Activated CD8-positive, alpha-beta memory T cell treated with anti-CD3 and anti-CD28 coated beads, Interleukin-2, amount 50 U/mL, for 4 hours (primary cell): ENCODE measurements at regions not wholly inside any gene's neighbourhood (a gene's known extent, or its start where the extent isn't known, plus 50 kb on each side); places are given as distances from the start of the nearest gene placed in this dataset.

Experiments
- DNase-seq: peaks from one replicate; pipeline ENCODE4 v3.0.0-alpha.2; 2020

DNA sequence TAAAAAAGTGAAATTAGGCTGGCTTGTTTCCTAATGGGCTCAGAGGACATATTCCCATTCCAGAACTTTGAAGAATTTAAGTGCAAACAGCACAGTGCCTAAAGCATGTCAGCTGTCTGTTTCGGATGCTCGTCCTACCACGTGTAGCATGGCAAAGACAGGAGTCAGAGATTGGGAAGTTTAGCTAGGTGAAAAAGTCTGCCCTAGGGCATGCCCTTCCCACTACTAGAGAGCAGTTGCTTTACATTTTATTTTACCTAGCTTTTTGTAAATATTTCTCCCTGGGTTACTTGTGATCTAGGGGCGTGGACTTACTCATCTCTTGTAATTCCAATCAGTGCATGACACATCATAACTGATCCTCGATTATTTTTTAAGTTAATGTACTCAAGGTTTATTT, 111.1 kb downstream of the LMO4 start:
- DNase-seq = no peak

- no peak for DNase-seq
Observed at GRCh38 chr1:87449348-87449963, 120.8 kb downstream of the LMO4 start.

- DNase-seq = no peak
Observed at GRCh38 chr1:87450136-87450535, 121.5 kb downstream of the LMO4 start.

DNA sequence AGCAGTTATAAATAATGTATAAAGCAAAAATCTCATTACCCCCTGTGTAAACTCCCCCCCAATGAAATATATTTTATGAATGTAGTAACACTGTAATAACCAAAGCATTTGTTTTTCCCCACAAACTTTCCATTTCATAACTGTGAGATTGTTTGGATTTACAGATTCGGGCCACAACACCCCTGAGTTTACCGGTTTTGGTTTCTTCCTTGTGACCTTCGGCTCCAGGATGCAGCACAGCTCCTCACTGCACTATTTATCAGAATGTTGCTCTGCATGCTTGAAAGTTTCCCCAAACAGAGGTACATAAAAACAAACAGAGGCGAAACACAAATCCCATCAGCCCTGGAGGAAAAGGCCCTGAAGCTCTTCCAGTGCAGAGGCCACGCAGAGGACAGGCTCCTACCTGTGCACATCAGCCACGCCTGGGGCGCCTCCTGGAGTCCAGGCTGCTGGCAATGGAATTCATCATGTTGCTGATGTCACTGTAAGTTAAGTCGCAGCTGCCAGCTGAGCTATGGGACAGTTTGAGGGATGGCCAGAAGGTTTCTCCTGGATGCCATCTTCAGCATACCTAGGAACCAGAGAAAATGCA, 122.0 kb downstream of the LMO4 start:
- DNase-seq = peak; percentile 20

GRCh38 chr1:87451229-87451920, 122.7 kb downstream of the LMO4 start:
- DNase-seq = no peak

DNA sequence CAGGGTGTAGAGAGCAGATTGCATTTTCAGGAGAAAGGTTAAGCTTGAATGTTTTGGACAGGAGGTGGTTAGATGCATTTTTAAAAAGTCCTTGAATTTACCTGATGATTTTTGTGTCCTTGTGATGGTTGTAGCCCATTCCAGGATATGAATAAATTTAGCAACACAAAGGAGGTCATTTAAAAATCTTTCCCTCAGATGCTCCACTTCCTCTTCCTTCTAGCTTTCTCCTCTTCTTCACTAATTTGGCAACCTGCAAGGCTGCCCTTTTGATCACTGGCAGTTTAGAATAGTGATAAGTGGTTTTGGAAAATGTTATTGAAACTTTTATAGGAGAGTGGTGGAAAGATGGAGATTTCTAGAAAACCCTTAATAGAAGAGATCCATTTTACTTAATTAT, 124.0 kb downstream of the LMO4 start:
- no peak for DNase-seq

DNA sequence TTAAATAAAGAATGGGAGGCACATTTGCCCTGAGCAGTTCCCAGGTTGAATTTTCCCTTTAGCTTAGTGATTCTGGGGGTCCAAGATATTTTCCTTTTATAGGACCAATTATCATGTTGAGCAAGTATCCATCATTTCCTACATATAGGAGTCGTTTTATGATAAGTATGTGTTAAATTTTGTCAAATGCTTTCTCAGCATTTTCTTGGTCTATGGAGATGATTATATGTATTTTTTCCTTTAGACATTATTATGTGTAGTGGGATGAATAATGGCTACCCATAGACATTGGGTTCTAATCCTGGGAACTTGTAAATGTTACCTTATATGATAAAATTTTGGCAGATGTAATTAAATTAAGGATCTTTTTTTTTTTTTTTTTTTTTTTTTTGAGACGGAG, 128.7 kb downstream of the LMO4 start:
- no peak for DNase-seq

- DNase-seq = no peak
Observed at GRCh38 chr1:87462894-87463293, 134.2 kb downstream of the LMO4 start.

DNA sequence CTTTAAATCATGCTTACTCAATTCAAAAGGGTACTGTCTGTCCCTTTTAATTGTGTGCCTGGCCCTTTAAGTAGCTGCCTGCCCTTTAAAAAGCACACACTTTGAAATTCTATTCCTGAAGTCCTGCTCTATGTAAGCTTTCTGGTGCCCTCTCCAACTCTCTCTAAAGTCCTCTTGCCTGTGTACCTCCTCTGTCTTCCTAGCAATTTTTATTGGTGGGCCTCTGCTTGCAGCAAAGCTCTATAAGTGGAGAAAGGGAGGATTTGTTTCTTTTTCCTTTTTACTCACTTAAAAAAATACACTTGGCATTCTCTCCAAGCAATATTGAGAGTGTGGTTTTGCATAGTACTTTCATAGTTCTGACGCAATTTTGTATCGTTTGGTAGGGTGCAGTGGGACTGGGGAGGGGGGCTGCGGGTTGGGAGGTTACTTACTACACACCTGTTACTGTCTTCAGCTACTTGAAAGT, 135.4 kb downstream of the LMO4 start:
- DNase-seq = no peak

DNA sequence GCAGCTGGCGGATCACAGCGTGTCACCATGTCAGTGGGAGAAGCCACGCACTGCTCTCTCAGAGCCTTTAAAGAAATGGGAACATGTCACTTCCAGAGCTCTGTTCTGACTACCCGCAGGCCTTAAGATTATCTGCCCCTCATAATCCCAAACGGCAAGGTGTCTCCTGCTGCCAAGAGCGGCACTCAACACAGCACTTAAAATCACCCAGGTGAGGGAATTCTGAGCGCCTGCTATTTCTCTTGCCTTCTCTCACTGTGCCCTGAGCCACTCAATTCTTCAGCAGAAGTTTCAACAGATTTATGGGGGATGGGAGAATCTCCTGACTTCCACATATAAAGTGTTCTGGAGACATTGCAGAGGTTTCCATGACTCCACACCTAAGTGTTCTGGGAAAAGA, 137.9 kb downstream of the LMO4 start:
- no peak for DNase-seq

DNA sequence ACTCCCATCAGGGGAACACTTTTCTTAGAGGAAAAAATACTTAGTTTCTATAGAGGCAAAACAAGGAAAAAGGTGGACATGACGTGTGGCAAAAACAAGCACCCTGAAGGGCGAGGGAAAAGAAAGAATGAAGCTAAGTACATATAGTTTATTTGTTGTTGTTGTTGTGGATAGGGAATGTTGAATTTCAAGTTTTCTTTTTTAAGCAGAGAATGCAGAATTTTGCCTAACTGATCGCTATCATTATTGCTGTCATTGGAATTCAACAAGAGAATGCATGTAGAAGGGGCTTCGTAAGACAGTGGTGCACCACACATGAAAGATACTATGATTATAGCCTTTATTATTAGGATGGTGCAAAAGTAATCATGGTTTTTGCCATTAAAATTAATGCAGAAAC, 144.0 kb downstream of the LMO4 start:
- no peak for DNase-seq

- DNase-seq = no peak
Observed at GRCh38 chr1:87473203-87473661, 144.6 kb downstream of the LMO4 start.

DNA sequence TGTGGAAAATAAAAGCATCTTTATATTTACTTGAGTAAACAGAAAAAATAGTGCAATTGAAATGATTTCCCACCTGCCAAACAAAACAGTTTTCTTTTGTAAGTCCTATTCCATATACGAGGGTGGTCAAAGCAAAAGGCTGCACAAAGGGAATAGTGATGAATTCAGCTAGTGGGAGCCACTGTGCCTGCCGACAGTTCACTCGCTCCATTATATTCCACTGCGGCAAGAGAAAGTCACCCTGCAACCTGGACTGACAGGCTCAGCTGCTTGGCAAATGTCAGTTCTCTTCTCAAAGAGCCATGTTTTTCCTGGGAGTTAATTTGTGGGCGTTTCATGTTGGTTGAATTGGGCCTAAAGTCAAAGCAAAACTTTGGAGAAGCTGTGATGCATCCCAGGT, 145.4 kb downstream of the LMO4 start:
- DNase-seq = no peak

- DNase-seq = no peak
Observed at GRCh38 chr1:87478231-87478630, 149.6 kb downstream of the LMO4 start.

DNA sequence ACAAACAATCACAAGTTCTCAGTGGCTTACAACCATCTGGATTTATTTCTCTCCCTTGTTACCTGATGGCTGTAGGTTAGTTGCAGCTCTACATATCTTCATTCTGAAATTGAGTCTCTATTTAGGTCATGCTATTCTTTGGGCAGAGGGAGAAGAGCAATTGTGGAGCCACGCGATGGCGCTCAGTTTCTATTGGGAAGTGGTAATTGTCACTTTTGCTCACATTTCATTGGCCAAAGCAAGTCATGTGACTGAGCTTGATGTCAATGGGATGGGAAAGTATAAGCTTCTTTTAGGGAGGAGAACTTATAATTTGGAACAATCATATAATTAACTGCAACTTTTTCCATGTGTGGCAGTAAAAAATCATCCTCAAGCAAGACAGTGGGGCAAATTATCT, 166.5 kb downstream of the LMO4 start:
- no peak for DNase-seq

DNA sequence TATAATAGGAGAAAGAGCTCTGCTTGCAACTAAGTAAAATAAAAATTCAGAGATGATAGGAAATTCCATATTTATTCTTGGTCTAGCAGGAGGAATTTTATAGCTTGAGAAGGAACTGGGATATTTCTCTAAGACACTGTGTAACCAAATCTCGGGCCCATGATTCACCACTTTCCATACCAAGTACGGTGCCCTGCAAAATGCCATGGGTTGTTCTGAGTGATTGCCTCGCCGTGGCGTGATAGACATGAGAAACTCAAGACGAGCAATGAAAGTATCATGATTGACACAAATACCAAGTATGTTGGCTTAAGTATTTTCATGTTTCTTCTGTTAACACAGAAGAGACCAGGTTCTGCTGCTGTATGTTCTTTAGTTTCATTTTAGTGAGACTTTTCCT, 167.2 kb downstream of the LMO4 start:
- no peak for DNase-seq

- no peak for DNase-seq
Observed at GRCh38 chr1:87497380-87498203, 168.9 kb downstream of the LMO4 start.

GRCh38 chr1:87501738-87502137, 173.1 kb downstream of the LMO4 start:
- no peak for DNase-seq

DNA sequence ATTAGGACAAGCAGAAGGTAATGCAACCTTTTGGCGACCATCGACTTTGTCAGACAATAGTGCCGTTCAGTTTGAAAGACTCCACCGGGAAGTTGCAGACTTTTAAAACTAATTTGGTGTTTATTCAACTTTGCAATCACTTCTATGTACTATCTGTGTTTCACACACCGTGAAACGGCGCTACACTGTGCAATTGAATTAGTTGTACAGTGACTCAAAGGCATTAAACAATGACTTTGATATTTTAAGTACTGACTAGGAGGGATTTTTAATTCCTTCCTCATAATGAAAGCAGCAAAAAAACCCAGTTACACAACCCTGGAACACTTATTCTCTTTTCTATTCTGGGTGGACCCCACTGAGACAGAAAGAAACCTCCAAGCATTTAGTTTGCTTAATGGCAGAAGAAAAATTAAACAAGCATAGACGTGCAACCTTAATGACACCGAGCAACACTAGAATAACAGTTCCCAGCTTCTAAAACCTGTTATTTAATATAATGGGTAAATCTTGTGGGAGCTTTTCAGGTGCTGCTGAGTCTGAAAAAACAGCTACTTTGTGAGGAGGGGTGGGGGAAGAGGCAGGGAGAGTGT, 176.8 kb downstream of the LMO4 start:
- DNase-seq = no peak

- DNase-seq = no peak
Observed at GRCh38 chr1:87506147-87506546, 177.5 kb downstream of the LMO4 start.

DNA sequence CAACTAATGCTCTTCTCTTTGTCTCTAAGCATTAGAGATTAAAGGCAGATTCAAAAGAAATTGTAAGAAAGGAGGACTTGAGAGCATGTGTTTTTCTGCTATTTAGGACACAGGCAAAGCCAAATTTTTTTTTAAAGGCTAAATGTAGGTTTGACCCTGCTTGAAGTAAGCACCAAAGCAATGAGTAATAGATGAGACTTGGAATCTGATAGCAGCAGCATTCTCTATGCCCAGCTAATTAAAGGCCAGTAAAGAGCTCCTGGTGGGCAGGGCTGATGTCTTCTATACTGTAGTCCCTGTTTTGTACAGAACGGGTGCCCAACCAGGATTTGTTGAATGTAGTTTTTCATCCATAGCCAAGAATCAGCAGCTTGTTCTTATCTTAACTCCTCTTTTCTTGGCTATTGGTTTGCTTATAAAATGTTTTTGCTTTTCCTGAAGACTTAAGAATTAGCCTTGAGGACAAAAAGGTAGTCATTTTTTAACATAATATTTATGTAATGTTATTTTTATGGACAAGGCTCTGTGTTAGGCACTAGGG, 179.6 kb downstream of the LMO4 start:
- no peak for DNase-seq

- DNase-seq = no peak
Observed at GRCh38 chr1:87510540-87510939, 181.9 kb downstream of the LMO4 start.

GRCh38 chr1:87511449-87511848, 182.8 kb downstream of the LMO4 start:
- no peak for DNase-seq
